SU-DHL-6 (cell line): ENCODE measurements at regions not wholly inside any gene's neighbourhood (a gene's known extent, or its start where the extent isn't known, plus 50 kb on each side); places are given as distances from the start of the nearest gene placed in this dataset.

Experiments used
- H2AFZ ChIP-seq: fragments of 200-600 bp; sonication (generic); 2 replicates; pipeline ENCODE4 v1.6.1; 2014; ENCODE audit warnings: low read depth, mild to moderate bottlenecking, moderate library complexity, mixed read lengths, antibody characterized with exemption, low read length; ENCODE audit not compliant: severe bottlenecking
- H3F3A ChIP-seq: fragments of 200-600 bp; shearing (Covaris generic); 2 replicates; pipeline ENCODE4 v1.6.0; 2016; ENCODE audit warnings: antibody characterized with exemption, mild to moderate bottlenecking; ENCODE audit not compliant: insufficient read depth
- H3K27ac ChIP-seq: fragments of 200-600 bp; sonication (generic); 2 replicates; pipeline ENCODE4 v1.5.1; 2016; ENCODE audit warnings: low read depth, mild to moderate bottlenecking, low read length, moderate library complexity, mixed read lengths
- H3K27me3 ChIP-seq: fragments of 200-600 bp; sonication (generic), shearing (Covaris generic); 2 replicates; pipeline ENCODE4 v1.6.0; 2014; ENCODE audit warnings: mild to moderate bottlenecking, low read length
- H3K36me3 ChIP-seq: fragments of 200-600 bp; sonication (generic); 2 replicates; pipeline ENCODE4 v1.6.1; 2014; ENCODE audit warnings: mild to moderate bottlenecking, low read length, mixed read lengths
- H3K4me2 ChIP-seq: fragments of 300-600, 200-600 bp; shearing (Covaris generic), sonication (generic); 2 replicates; pipeline ENCODE4 v1.6.0; 2014; ENCODE audit warnings: low read length, low read depth, mild to moderate bottlenecking; ENCODE audit not compliant: poor library complexity, severe bottlenecking
- H3K4me3 ChIP-seq: fragments of 200-600 bp; sonication (generic); 2 replicates; pipeline ENCODE4 v1.5.1; 2014; ENCODE audit warnings: antibody characterized with exemption, low read length, mild to moderate bottlenecking, mixed read lengths; ENCODE audit not compliant: insufficient read depth, poor library complexity, severe bottlenecking
- H3K79me2 ChIP-seq: fragments of 200-600 bp; sonication (generic); 2 replicates; pipeline ENCODE4 v1.6.1; 2014; ENCODE audit warnings: mild to moderate bottlenecking, low read length, moderate library complexity; ENCODE audit not compliant: insufficient read depth
- H3K9ac ChIP-seq: fragments of 200-600 bp; sonication (generic); 2 replicates; pipeline ENCODE4 v1.7.0; 2014; ENCODE audit warnings: mild to moderate bottlenecking, low read length
- H3K9me2 ChIP-seq: fragments of 200-600 bp; sonication (generic); replicated peaks from 2 replicates; pipeline ENCODE4 v1.6.1; 2014; ENCODE audit warnings: low read length; ENCODE audit not compliant: insufficient read depth
- H3K9me3 ChIP-seq: fragments of 200-600 bp; sonication (generic); 2 replicates; pipeline ENCODE4 v1.6.1; 2014; ENCODE audit warnings: low read length, mixed read lengths; ENCODE audit not compliant: insufficient read depth
- H4K20me1 ChIP-seq: fragments of 200-600 bp; sonication (generic); 2 replicates; pipeline ENCODE4 v1.6.1; 2014; ENCODE audit warnings: low read depth, mild to moderate bottlenecking, antibody characterized with exemption, low read length, moderate library complexity, mixed read lengths
- CTCF ChIP-seq: fragments of 200-600 bp; sonication (generic); IDR thresholded peaks from one replicate; pipeline ENCODE4 v1.5.1; 2017; ENCODE audit warnings: antibody characterized with exemption, mild to moderate bottlenecking, low read length, moderate library complexity; ENCODE audit not compliant: insufficient read depth, poor library complexity, severe bottlenecking
- EZH2phosphoT487 ChIP-seq: fragments of 200-600 bp; sonication (generic), shearing (Covaris generic); conservative IDR thresholded peaks from 2 replicates; pipeline ENCODE4 v1.6.1; 2018; ENCODE audit warnings: mild to moderate bottlenecking, antibody characterized with exemption, low read length, moderate library complexity, mixed read lengths

GRCh38 chr14:38724621-38725020 lies 378.4 kb downstream of the SEC23A start:
- no peaks in the 10 kb centered on the region for H3K36me3 ChIP-seq
- H3K9me3 ChIP-seq: no peaks in the 10 kb centered on the region
- H3K27me3 ChIP-seq: no peaks in the 10 kb centered on the region
- H2AFZ ChIP-seq: no peak overlapping the region
- H3K4me2 ChIP-seq: no peak overlapping the region
- no peak for TF ChIP-seq EZH2phosphoT487
- TF ChIP-seq CTCF: no peak
- no peaks in the 10 kb centered on the region for H3K79me2 ChIP-seq
- H3K4me3 ChIP-seq: no peak overlapping the region
- H3K27ac ChIP-seq: no peak overlapping the region
- no peaks in the 10 kb centered on the region for H3F3A ChIP-seq
- no peaks in the 10 kb centered on the region for H4K20me1 ChIP-seq
- H3K9me2 ChIP-seq: no peaks in the 10 kb centered on the region
- H3K9ac ChIP-seq: no peak overlapping the region

GRCh38 chr14:38723959-38724358 lies 379.1 kb downstream of the SEC23A start:
- Histone ChIP-seq H3F3A (no peaks in the 10 kb centered on the region), H3K27ac (no peak overlapping the region), H3K27me3 (no peaks in the 10 kb centered on the region), H3K79me2 (no peaks in the 10 kb centered on the region), H3K4me3 (no peak overlapping the region), H3K4me2 (no peak overlapping the region), H4K20me1 (no peaks in the 10 kb centered on the region), H3K9ac (no peak overlapping the region), H3K36me3 (no peaks in the 10 kb centered on the region), H3K9me3 (no peaks in the 10 kb centered on the region), H3K9me2 (no peaks in the 10 kb centered on the region), H2AFZ (no peak overlapping the region)
- no peak for TF ChIP-seq EZH2phosphoT487
- no peak for TF ChIP-seq CTCF

- H3K4me3 ChIP-seq: no peak overlapping the region
- H3K27ac ChIP-seq: no peak overlapping the region
- no peaks in the 10 kb centered on the region for H3K9me3 ChIP-seq
- H3F3A ChIP-seq: no peaks in the 10 kb centered on the region
- H2AFZ ChIP-seq: no peak overlapping the region
- TF ChIP-seq CTCF (no peak), EZH2phosphoT487 (no peak)
- H3K79me2 ChIP-seq: no peaks in the 10 kb centered on the region
- H3K27me3 ChIP-seq: no peaks in the 10 kb centered on the region
- no peaks in the 10 kb centered on the region for H3K9me2 ChIP-seq
- H4K20me1 ChIP-seq: no peaks in the 10 kb centered on the region
- no peak overlapping the region for H3K4me2 ChIP-seq
- H3K36me3 ChIP-seq: no peaks in the 10 kb centered on the region
- no peak overlapping the region for H3K9ac ChIP-seq
Observed at GRCh38 chr14:38723277-38723676, 379.8 kb downstream of the SEC23A start.
